GM12878 (cell line): ENCODE measurements at regions not wholly inside any gene's neighbourhood (a gene's known extent, or its start where the extent isn't known, plus 50 kb on each side); places are given as distances from the start of the nearest gene placed in this dataset.

Experiments
- ATAC-seq: fragments of 200-7000 bp; cut with Tn5 transposase; 3 replicates; pipeline ENCODE4 v1.9.1; 2020; ENCODE audit warnings: mild to moderate bottlenecking, moderate library complexity
- BruUV-seq: library from RNA; stranded (reverse); fragments of 400-500 nt; replicated peaks from 2 replicates; lab custom pipeline; 2021; lab: Mats Ljungman, UMichigan
- CTCF ChIA-PET: fragments of 300-600 bp; sonication (Branson Sonifier 250); formaldehyde crosslinking; extraction: SDS; loops from one replicate; lab custom pipeline; 2021; ENCODE audit warnings: inconsistent platforms; lab: Yijun Ruan, JAX
- POLR2A ChIA-PET: fragments of 350-600 bp; formaldehyde crosslinking; extraction: SDS; loops from one replicate; lab custom pipeline; 2021; ENCODE audit warnings: inconsistent platforms; lab: Charles Lee
- RAD21 ChIA-PET: fragments of 300-600 bp; sonication (Branson Sonifier 250); formaldehyde crosslinking; loops from one replicate; lab custom pipeline; 2023; ENCODE audit warnings: antibody characterized with exemption; ENCODE audit not compliant: unreplicated experiment; lab: Charles Lee
- SMC1A ChIA-PET: fragments of 300-600 bp; sonication (Branson Sonifier 250); formaldehyde crosslinking; loops from one replicate; lab custom pipeline; 2023; ENCODE audit not compliant: unreplicated experiment, uncharacterized antibody; lab: Charles Lee
- DNase-seq: peaks from one replicate; pipeline ENCODE4 v3.0.0-alpha.2; 2011; ENCODE audit warnings: low read depth, low spot score
- FAIRE-seq: peaks from 3 replicates; lab custom pipeline; 2011; peaks lifted over from hg19 to GRCh38; lab: Jason Lieb, UNC
- H2AFZ ChIP-seq: 2 replicates; pipeline ENCODE4 v1.6.0; 2011; ENCODE audit warnings: low read depth, low read length, control low read depth; ENCODE audit not compliant: control insufficient read depth
- H3K27ac ChIP-seq: 2 replicates; pipeline ENCODE4 v1.5.1; 2011; ENCODE audit warnings: control low read depth; ENCODE audit not compliant: control insufficient read depth, insufficient read depth
- H3K27me3 ChIP-seq, 2 experiments: replicated peaks in 1 of 2; 2 replicates each; pipeline versions ENCODE4 v1.6.0 to v1.6.1; 2011; ENCODE audit warnings: low read length in 1 of 2; ENCODE audit not compliant: control insufficient read depth in 2 of 2, insufficient read depth in 2 of 2
- H3K36me3 ChIP-seq, 2 experiments: 2 replicates each; pipeline ENCODE4 v1.5.1; 2011; ENCODE audit warnings: low read length in 1 of 2; ENCODE audit not compliant: control insufficient read depth in 2 of 2, insufficient read depth in 2 of 2
- H3K4me1 ChIP-seq: 2 replicates; pipeline ENCODE4 v1.6.1; 2011; ENCODE audit warnings: mild to moderate bottlenecking, low read length, moderate library complexity, mixed read lengths; ENCODE audit not compliant: control insufficient read depth, insufficient read depth
- H3K4me2 ChIP-seq: 2 replicates; pipeline ENCODE4 v1.6.0; 2011; ENCODE audit warnings: control low read depth; ENCODE audit not compliant: control insufficient read depth, insufficient read depth
- H3K4me3 ChIP-seq: fragments of 200-600 bp; sonication (generic); 2 replicates; pipeline ENCODE4 v1.5.1; 2016
- H3K79me2 ChIP-seq: 2 replicates; pipeline ENCODE4 v1.6.0; 2011; ENCODE audit warnings: low read length; ENCODE audit not compliant: control insufficient read depth, insufficient read depth
- H3K9ac ChIP-seq: 2 replicates; pipeline ENCODE4 v1.8.0; 2011; ENCODE audit warnings: low read length, control low read depth, mixed read lengths; ENCODE audit not compliant: control insufficient read depth, insufficient read depth
- H3K9me3 ChIP-seq: replicated peaks from 3 replicates; pipeline ENCODE4 v1.5.1; 2011; ENCODE audit warnings: mild to moderate bottlenecking, low read length; ENCODE audit not compliant: control insufficient read depth, insufficient read depth
- H4K20me1 ChIP-seq: 2 replicates; pipeline ENCODE4 v1.6.0; 2011; ENCODE audit not compliant: control insufficient read depth, insufficient read depth
- CREM ChIP-seq: IDR thresholded peaks from 2 replicates; pipeline ENCODE4 v1.6.1; 2014; ENCODE audit warnings: antibody characterized with exemption, low read depth
- IKZF1 ChIP-seq: fragments of 450-650 bp; conservative IDR thresholded peaks from 2 replicates; pipeline ENCODE4 v1.6.1; 2017; ENCODE audit warnings: antibody characterized with exemption, mild to moderate bottlenecking
- KDM1A ChIP-seq: fragments of 200-600 bp; sonication (generic); IDR thresholded peaks from 2 replicates; pipeline ENCODE4 v1.6.1; 2016; ENCODE audit warnings: borderline replicate concordance
- POU2F2 ChIP-seq: IDR thresholded peaks from 3 replicates; pipeline ENCODE4 v1.6.1; 2011; ENCODE audit warnings: low read depth, mild to moderate bottlenecking, low read length, borderline replicate concordance
- SMAD5 ChIP-seq: IDR thresholded peaks from 2 replicates; pipeline ENCODE4 v1.6.1; 2016; ENCODE audit warnings: antibody characterized with exemption, low read depth
- TBL1XR1 ChIP-seq: IDR thresholded peaks from 2 replicates; pipeline ENCODE4 v1.6.1; 2012; ENCODE audit warnings: low read depth, low read length, improper control_type of control experiment
- WRNIP1 ChIP-seq: IDR thresholded peaks from 2 replicates; pipeline ENCODE4 v1.6.1; 2011; ENCODE audit warnings: low read depth, low read length, improper control_type of control experiment, borderline replicate concordance
- ZNF384 ChIP-seq: IDR thresholded peaks from 2 replicates; pipeline ENCODE4 v1.6.1; 2012; ENCODE audit warnings: low read depth, mild to moderate bottlenecking, low read length, improper control_type of control experiment, borderline replicate concordance
- WGBS: methylation state at CpG from one replicate; pipeline ENCODE4 v1.1.6; 2016; ENCODE audit warnings: low lambda C conversion rate; ENCODE audit not compliant: insufficient replicate concordance, insufficient coverage; ENCODE audit errors: missing lambda C conversion rate; 5-methylcytosine and 5-hydroxymethylcytosine counted together
- in situ Hi-C: fragments of 300-500 bp; cut with MboI; formaldehyde crosslinking; loops from 9 replicates; pipeline ENCODE4 v1.14.3; 2018; ENCODE audit warnings: mixed read lengths
- intact Hi-C: fragments of 100-400 bp; cut with micrococcal nuclease; formaldehyde crosslinking; loops from one replicate; pipeline ENCODE4 v1.14.2; 2022; ENCODE audit not compliant: unreplicated experiment
- TF ChIP-seq, protein P1 (sequence below): IDR thresholded peaks from 2 replicates; pipeline ENCODE4 v1.6.1; 2012; ENCODE audit warnings: low read depth, low read length, improper control_type of control experiment
- TF ChIP-seq, protein P2 (sequence below): fragments of 150-350 bp; IDR thresholded peaks from 2 replicates; pipeline ENCODE4 v1.6.1; 2016; ENCODE audit warnings: low read depth, low read length
- TF ChIP-seq, protein P3 (sequence below): IDR thresholded peaks from 2 replicates; pipeline ENCODE4 v1.6.1; 2011; ENCODE audit warnings: low read depth, mild to moderate bottlenecking, low read length, moderate library complexity, borderline replicate concordance; ENCODE audit errors: extremely low read depth
- TF ChIP-seq, protein P4 (sequence below): fragments of 450-650 bp; IDR thresholded peaks from 2 replicates; pipeline ENCODE4 v1.6.1; 2017; ENCODE audit warnings: mild to moderate bottlenecking, moderate library complexity

DNA sequence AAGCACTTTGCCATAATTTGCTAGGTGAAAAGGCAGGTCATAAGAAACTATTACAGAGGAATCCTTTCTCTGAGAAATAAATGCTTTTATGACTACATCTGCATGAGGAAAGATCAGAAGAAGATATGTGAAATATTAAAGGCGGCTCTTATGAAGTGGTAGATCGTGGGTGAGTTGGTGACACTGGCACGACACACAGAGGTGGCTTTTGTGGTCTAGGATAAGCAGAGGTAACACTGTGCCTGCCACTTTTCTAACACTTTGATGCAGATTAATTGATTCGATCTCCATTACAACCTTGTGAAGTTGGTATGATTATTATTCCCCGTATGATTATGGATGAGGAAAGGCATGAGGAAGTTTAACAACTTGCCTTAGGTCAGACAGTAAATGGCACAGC lies 60.0 kb upstream of the ELK3 start:
- FAIRE-seq (no peak), ATAC-seq (no peak), DNase-seq (no peak)
- ChIA-PET RAD21 (no interaction called here), CTCF (no interaction called here), POLR2A (no interaction called here), SMC1A (no interaction called here)
- Histone ChIP-seq H3K36me3 (no peaks in the 10 kb centered on the region), H3K9me3 (no peaks in the 10 kb centered on the region), H3K9ac (no peak overlapping the region), H3K4me2 (no peak overlapping the region), H3K79me2 (no peaks in the 10 kb centered on the region), H3K27me3 (peaks cover 2% of the 10 kb centered on the region in 2 experiments; a peak in 1 of 4 replicates), H2AFZ (no peak overlapping the region), H3K4me3 (no peak overlapping the region), H4K20me1 (no peaks in the 10 kb centered on the region), H3K4me1 (no peaks in the 10 kb centered on the region), H3K27ac (no peak overlapping the region)
- 72% methylated on average over 5 of the region's 5 CpGs for WGBS
- intact Hi-C loops (no loop called here), in situ Hi-C loops (no loop called here)
- TF ChIP-seq, protein P1, sequence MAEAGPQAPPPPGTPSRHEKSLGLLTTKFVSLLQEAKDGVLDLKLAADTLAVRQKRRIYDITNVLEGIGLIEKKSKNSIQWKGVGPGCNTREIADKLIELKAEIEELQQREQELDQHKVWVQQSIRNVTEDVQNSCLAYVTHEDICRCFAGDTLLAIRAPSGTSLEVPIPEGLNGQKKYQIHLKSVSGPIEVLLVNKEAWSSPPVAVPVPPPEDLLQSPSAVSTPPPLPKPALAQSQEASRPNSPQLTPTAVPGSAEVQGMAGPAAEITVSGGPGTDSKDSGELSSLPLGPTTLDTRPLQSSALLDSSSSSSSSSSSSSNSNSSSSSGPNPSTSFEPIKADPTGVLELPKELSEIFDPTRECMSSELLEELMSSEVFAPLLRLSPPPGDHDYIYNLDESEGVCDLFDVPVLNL = no peak
- TF ChIP-seq, protein P2, sequence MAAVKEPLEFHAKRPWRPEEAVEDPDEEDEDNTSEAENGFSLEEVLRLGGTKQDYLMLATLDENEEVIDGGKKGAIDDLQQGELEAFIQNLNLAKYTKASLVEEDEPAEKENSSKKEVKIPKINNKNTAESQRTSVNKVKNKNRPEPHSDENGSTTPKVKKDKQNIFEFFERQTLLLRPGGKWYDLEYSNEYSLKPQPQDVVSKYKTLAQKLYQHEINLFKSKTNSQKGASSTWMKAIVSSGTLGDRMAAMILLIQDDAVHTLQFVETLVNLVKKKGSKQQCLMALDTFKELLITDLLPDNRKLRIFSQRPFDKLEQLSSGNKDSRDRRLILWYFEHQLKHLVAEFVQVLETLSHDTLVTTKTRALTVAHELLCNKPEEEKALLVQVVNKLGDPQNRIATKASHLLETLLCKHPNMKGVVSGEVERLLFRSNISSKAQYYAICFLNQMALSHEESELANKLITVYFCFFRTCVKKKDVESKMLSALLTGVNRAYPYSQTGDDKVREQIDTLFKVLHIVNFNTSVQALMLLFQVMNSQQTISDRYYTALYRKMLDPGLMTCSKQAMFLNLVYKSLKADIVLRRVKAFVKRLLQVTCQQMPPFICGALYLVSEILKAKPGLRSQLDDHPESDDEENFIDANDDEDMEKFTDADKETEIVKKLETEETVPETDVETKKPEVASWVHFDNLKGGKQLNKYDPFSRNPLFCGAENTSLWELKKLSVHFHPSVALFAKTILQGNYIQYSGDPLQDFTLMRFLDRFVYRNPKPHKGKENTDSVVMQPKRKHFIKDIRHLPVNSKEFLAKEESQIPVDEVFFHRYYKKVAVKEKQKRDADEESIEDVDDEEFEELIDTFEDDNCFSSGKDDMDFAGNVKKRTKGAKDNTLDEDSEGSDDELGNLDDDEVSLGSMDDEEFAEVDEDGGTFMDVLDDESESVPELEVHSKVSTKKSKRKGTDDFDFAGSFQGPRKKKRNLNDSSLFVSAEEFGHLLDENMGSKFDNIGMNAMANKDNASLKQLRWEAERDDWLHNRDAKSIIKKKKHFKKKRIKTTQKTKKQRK = no peak
- no peak for TF ChIP-seq TBL1XR1
- TF ChIP-seq SMAD5 = no peak
- no peak for TF ChIP-seq KDM1A
- TF ChIP-seq POU2F2 = no peak
- TF ChIP-seq IKZF1 = no peak
- TF ChIP-seq ZNF384 = no peak
- TF ChIP-seq, protein P3, sequence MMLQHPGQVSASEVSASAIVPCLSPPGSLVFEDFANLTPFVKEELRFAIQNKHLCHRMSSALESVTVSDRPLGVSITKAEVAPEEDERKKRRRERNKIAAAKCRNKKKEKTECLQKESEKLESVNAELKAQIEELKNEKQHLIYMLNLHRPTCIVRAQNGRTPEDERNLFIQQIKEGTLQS = no peak
- TF ChIP-seq, protein P4, sequence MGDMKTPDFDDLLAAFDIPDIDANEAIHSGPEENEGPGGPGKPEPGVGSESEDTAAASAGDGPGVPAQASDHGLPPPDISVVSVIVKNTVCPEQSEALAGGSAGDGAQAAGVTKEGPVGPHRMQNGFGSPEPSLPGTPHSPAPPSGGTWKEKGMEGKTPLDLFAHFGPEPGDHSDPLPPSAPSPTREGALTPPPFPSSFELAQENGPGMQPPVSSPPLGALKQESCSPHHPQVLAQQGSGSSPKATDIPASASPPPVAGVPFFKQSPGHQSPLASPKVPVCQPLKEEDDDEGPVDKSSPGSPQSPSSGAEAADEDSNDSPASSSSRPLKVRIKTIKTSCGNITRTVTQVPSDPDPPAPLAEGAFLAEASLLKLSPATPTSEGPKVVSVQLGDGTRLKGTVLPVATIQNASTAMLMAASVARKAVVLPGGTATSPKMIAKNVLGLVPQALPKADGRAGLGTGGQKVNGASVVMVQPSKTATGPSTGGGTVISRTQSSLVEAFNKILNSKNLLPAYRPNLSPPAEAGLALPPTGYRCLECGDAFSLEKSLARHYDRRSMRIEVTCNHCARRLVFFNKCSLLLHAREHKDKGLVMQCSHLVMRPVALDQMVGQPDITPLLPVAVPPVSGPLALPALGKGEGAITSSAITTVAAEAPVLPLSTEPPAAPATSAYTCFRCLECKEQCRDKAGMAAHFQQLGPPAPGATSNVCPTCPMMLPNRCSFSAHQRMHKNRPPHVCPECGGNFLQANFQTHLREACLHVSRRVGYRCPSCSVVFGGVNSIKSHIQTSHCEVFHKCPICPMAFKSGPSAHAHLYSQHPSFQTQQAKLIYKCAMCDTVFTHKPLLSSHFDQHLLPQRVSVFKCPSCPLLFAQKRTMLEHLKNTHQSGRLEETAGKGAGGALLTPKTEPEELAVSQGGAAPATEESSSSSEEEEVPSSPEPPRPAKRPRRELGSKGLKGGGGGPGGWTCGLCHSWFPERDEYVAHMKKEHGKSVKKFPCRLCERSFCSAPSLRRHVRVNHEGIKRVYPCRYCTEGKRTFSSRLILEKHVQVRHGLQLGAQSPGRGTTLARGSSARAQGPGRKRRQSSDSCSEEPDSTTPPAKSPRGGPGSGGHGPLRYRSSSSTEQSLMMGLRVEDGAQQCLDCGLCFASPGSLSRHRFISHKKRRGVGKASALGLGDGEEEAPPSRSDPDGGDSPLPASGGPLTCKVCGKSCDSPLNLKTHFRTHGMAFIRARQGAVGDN = no peak
- no peak for TF ChIP-seq WRNIP1
- TF ChIP-seq CREM = no peak
- BruUV-seq = no TSS peak
